ENCODE measurements at regions not wholly inside any gene's neighbourhood (a gene's known extent, or its start where the extent isn't known, plus 50 kb on each side); places are given as distances from the start of the nearest gene placed in this dataset.

GRCh38 chr2:17051538-17051937 lies 385.9 kb upstream of the CYRIA start:
- TF ChIP-seq CTCF (IDR thresholded peaks at IDR 0.05), result no peak
- TF ChIP-seq EZH2 (IDR thresholded peaks at IDR 0.05), result no peak
- no peak for TF ChIP-seq EZH2phosphoT487 (IDR thresholded peaks at IDR 0.05)

All from neural progenitor cell (in vitro differentiated cells).